GM11168 (cell line): ENCODE measurements at regions not wholly inside any gene's neighbourhood (a gene's known extent, or its start where the extent isn't known, plus 50 kb on each side); places are given as distances from the start of the nearest gene placed in this dataset.
"Not testable (repeated sequence)": the region's sequence is repeated elsewhere in the genome, so short reads cannot be mapped to it uniquely, and the experiment has no call there.

Source experiments
- in situ Hi-C: fragments of 300-500 bp; cut with MboI; formaldehyde crosslinking; loops from one replicate; pipeline ENCODE4 v1.12.0; 2022; ENCODE audit warnings: low sequenced_read_pairs; ENCODE audit not compliant: unreplicated experiment

- in situ Hi-C loops: no loop called here
These were observed 499.7 kb downstream of the PTH2R start for GRCh38 chr2:208906330-208906729.

GRCh38 chr2:208915401-208915800 is 508.4 kb upstream of the MAP2 start:
- in situ Hi-C loops: no loop called here

DNA sequence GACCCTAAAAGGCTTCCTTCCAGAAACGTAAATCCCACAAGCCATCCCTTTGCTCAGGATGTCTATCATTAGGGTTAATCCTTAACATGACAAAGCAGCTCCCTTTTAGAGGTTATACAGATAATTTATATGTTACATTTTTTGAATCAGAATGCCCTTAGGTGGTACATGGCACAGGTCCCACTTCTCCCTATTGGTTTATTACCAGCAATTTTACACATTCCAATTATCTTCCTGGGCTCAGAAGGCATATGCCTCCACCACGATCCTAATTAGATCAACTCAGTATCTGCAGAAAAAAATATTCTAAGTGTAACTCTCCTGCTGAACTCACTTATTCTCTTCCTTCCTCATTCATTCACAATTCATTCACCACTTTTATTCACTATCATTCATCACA is 507.0 kb upstream of the MAP2 start:
- in situ Hi-C loops: no loop called here

- in situ Hi-C loops: not testable (repeated sequence)
These were observed 502.5 kb upstream of the MAP2 start for GRCh38 chr2:208921358-208921757.

DNA sequence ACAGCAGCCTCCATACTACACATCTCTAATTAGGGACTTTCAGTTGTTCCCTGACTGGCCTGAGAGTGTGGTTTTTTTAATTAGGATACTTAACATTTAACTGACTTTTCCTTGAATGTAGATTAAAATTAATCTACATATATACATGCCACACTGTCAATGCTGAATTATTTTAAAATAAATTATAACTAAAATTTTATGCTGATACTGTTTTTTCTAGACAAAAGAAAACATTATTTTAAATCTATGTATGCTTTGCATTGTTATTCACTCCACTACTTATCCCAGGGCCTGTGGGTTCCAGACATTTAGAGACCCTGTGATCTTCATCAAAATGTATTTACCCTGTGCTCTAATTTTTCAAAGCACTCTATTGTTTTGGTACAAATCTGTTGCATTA is 496.0 kb upstream of the MAP2 start:
- in situ Hi-C loops: no loop called here

GRCh38 chr2:208929139-208929864 is 494.5 kb upstream of the MAP2 start:
- in situ Hi-C loops: no loop called here

DNA sequence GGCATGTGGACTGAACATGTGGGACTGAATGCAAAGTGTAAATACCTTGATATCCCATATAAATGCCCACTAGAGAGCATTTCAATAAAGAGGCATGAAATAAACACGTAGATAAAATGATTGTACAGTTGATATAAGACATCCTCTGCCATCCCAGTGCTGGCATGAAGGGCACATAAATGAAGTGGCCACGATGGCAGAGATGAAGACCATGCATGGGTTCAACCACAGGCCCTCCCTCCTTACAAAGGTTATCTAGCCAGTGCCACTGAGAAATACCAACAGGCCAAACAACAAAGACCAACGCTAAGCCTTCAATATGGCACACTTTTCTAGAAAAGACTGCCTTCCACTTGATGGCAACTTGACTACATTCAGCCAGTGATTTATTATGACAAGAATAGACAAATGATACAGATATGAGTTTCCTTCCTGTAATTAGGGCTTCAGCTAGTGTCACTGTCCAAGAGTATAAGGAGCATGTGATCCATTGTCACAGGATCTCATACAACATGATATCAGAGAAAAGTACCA is 493.9 kb upstream of the MAP2 start:
- in situ Hi-C loops: no loop called here

- in situ Hi-C loops: no loop called here
These were observed 488.3 kb upstream of the MAP2 start for GRCh38 chr2:208935531-208935930.

- in situ Hi-C loops: no loop called here
These were observed 486.3 kb upstream of the MAP2 start for GRCh38 chr2:208937521-208937920.

DNA sequence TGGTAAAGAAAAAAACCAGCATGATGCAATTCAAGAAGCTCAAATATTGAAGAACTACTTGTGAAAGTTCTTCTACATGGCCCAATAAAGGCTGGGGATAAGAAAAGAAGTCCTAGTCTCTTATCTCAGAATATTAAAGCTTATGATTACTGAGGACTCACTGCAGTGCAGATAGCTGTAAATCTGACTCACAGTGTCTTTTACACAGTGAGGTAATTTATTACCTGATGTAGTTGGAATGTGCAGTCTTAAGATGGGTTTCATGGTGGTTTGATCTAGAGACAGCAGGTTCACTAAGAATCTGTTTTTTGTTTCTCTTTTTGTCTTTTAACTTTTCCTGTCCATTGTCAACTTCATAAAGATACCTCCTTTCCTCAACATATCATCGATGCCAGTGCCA is 484.0 kb upstream of the MAP2 start:
- in situ Hi-C loops: no loop called here

GRCh38 chr2:208945719-208946256 is 478.1 kb upstream of the MAP2 start:
- in situ Hi-C loops: no loop called here

GRCh38 chr2:208948073-208948472 is 475.8 kb upstream of the MAP2 start:
- in situ Hi-C loops: no loop called here

DNA sequence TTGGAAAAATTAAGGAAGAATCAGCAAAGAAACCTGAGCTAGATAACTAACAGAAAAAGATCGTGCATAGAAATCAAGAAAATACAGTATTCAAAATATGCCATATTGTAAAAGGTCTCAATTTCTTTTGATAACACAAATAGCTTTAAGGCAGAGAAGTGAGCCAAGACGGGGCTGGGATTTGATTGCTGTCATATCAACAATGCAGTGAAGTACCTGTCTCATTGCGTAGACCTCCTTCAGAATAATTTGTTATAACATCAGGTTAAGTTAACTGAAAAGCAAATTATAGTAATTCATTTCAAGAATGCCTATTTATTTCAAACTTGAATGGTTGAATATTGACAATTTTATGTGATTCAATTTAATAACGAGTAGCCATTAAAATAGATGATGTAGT is 453.8 kb upstream of the MAP2 start:
- in situ Hi-C loops: no loop called here

DNA sequence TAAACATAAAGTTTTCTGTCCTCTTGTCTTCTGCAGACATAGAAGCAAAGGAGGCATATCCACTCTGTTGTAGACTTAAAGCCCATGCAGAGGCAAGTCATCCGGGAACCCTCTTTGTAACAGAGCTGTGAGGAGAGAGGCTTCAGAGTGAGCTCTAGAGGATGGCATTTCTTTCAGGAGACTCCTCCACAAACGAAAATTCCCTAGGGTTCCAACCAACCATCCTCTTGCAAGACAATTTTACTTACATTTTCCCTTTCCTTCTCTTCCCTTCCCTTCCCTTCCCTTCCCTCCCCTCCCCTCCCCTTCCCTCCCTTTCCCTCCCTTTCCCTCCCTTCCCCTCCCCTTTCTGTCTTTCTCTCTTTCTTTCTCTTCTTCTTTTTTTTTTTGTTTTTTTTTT is 446.3 kb upstream of the MAP2 start:
- in situ Hi-C loops: no loop called here

DNA sequence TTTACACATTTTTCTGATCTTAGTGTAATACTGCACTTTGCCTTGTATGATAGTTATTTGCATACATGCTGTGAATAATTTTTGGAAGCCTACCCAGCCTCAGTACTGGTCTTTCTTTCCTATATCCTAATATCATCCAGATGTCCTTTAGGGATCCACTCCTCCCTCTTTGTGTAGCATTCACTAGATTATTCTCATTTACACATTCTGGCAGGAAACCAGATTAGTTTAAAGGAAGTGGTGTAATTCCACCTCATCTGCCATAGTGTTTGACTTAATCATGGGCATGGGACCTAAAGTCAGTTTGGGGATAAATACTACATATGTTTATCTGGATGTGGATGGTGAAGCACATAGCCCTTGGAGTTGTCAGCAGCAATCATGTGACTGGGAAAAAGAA is 444.9 kb upstream of the MAP2 start:
- in situ Hi-C loops: no loop called here

GRCh38 chr2:208980321-208980720 is 443.5 kb upstream of the MAP2 start:
- in situ Hi-C loops: no loop called here

- in situ Hi-C loops: no loop called here
These were observed 441.0 kb upstream of the MAP2 start for GRCh38 chr2:208982831-208983230.

DNA sequence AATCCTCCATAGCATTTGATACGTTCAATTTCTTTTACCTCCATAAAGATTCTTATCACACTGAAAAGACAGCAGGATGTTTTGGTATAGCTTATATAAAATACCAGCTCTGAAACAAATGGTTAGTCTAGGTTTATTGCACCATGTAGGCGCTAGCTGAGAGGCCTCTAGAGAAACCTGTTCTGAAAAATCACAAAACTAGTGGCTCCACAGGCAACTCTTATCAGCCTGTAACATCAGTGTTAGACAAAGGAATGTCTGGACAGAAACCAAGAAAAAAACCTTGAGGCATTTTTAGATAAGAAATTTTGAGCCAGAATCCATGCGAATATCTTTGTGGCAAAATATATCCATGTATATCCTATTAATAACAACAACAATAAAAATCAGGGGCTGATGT is 440.4 kb upstream of the MAP2 start:
- in situ Hi-C loops: no loop called here

DNA sequence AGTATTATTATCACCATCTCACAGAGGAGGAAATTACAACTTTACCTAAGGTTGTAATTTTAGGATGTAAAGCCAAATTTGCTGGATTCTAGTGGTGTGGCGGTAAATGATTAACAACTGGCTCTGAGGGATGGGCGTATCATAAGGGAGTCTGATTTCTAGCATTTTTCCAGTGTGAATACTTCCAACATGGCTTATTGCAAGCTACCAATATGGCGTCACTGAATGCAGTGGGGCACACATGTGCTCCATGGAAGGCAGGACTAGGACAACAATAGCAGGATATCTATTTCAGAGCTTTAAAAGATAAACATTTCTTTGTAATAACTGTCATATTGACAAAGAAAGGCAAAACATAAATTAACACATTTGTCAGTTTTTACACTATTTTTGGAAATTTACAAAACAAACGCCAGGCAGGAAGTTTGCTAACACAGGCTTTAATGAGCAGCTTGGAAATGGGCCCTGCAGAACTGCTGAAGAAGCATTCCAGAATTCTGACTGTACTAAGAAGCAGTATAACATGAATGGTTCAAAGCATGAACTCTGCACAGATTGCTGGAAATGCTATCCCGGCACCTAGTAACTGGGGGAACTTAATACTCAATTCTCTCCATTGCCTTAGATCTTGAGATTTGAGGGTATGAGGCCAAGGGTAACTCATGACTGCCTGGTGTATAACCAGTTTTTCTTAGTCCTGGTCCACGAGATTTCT is 439.3 kb upstream of the MAP2 start:
- in situ Hi-C loops: no loop called here

- in situ Hi-C loops: no loop called here
These were observed 438.2 kb upstream of the MAP2 start for GRCh38 chr2:208985644-208986043.

DNA sequence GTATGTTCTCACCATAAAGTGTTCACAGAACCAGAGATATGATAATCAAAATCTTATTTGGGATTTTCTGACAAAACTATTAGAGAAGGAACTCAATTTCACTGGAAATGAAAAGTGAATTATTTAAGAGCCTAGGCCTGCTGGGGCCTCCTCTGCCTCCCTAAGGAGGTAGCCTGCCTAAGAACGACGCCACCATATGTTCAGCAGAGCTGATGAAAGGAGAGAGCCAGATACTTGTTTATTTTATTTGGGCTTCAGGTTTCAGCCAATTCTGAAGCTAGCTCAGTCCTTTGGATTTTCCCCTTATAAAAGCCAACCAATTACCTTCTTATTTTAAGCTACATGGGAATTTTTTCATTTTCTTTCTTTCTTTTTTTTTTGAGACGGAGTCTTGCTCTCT is 433.1 kb upstream of the MAP2 start:
- in situ Hi-C loops: no loop called here
